Kidney epithelial cell (primary cell): ENCODE measurements at regions not wholly inside any gene's neighbourhood (a gene's known extent, or its start where the extent isn't known, plus 50 kb on each side); places are given as distances from the start of the nearest gene placed in this dataset.
A peak's percentile ranks its signal among the peaks of the same experiment; 100 is the strongest.

Experiments used
- DNase-seq: peaks from one replicate; pipeline ENCODE4 v3.0.0-alpha.2; 2010; ENCODE audit warnings: low read depth
- H3K27me3 ChIP-seq: 2 replicates; pipeline ENCODE4 v1.6.0; 2011; ENCODE audit warnings: low read length; ENCODE audit not compliant: control insufficient read depth, insufficient read depth
- H3K36me3 ChIP-seq: 2 replicates; pipeline ENCODE4 v1.5.1; 2011; ENCODE audit warnings: low read length; ENCODE audit not compliant: control insufficient read depth, insufficient read depth
- H3K4me3 ChIP-seq: 2 replicates; pipeline ENCODE4 v1.5.1; 2011; ENCODE audit warnings: low read depth, mild to moderate bottlenecking, control low read depth, low read length
- CTCF ChIP-seq: IDR thresholded peaks from 2 replicates; pipeline ENCODE4 v1.5.1; 2011; ENCODE audit warnings: mild to moderate bottlenecking, moderate library complexity, low read length, control low read depth, inconsistent platforms; ENCODE audit not compliant: insufficient read depth, poor library complexity, severe bottlenecking

DNA sequence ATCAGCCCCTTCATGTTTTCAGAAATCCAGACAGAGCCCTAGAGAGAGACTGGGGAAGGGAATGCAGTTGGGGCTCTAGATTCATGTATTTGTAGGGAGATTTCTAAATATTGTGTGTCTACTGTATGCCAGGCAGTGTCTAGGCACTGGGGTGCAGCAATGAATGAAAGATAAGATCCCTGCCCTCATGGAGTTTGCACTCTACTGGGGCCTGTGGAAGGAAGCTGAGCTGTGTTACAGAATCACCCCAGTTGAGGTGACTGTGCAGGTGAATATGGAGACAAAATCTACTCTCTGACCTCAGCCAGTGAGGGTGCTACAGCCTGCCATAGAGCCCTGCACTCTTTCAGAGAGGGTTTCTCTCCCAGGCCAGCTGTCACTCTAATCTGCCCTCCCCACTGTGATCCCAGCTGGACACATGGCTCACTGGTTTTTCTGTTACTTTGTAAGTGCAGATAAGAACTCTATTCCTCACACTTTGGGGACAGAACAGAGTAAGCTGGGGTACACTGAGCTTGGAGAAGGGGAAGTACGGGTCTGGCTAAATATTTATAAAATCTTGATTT, 69.2 kb upstream of the E2F3 start:
- Histone ChIP-seq H3K27me3 (peaks cover 4% of the 10 kb centered on the region), H3K36me3 (no peaks in the 10 kb centered on the region), H3K4me3 (no peak overlapping the region)
- TF ChIP-seq CTCF, result no peak
- DNase-seq, result no peak

DNA sequence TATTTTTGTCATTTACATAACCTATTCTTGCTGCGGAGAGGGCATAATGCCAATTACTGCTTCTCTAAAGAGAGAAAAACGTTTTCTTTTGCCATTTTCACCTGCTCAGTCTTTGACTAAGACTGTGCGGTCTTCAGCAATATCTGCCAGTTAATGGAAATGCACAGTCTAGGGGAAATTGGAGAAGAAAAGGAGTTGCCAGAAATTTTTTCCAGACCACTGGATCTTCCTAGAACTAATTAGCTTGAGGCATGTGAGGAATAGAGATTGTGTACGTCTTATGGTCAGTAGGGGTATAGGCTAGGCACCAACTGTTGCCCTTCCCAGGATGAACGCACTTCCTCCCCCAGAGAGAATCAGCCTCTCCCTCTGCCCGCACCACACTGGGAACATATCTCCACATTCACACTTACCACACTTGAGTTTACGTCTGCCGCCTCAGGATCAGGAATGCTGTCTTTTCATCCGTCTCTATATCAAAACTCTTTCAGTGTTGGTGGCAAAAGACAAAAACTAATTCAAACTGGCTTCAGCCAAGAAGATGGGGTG, 67.9 kb upstream of the E2F3 start:
- H3K36me3 ChIP-seq, result no peaks in the 10 kb centered on the region
- DNase-seq, result no peak
- H3K4me3 ChIP-seq, result no peak overlapping the region
- H3K27me3 ChIP-seq, result peaks cover 4% of the 10 kb centered on the region
- no peak for TF ChIP-seq CTCF

DNA sequence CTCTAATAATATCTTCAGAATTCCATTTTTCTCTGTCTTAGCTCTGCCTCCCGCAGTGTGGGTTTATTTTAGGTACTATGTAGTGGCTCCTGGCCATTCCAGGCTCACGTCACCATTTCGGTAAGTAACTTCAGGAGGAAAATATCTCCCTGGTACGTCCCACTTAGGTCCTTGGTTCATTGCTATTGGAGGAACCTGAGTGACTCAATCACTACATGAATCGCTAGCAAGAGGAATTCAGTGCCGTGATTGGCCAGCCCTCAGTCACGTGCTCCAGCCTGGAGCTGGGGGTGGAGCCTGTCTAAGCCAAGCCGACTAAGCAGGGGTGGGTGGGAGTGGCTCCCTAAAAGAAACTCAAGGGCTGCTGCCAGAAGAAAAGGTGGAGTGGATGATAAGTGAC, 67.3 kb upstream of the E2F3 start:
- DNase-seq, result no peak
- Histone ChIP-seq H3K4me3 (no peak overlapping the region), H3K36me3 (no peaks in the 10 kb centered on the region), H3K27me3 (peaks cover 4% of the 10 kb centered on the region)
- no peak for TF ChIP-seq CTCF

DNA sequence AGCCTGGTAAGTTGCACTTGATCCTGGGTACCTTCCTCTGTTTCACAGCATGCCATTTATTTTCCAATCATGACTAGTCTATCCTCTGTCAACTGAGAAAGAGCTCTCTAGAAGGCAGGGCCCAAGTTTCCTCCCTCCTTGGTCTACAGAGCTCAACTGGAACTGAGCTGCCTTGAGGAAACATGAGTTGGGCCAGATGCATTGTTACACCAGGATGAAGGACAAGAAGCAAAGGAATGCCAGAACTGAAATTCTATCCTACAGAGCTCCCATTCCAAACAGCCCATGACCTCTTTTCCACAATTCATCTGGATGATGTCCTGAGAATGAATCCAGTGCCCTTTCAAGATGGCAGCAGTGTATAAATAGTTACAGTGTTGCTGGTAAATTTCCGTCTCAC, 66.7 kb upstream of the E2F3 start:
- DNase-seq, result no peak
- H3K36me3 ChIP-seq, result no peaks in the 10 kb centered on the region
- H3K4me3 ChIP-seq, result no peak overlapping the region
- no peak for TF ChIP-seq CTCF
- peaks cover 4% of the 10 kb centered on the region for H3K27me3 ChIP-seq

DNA sequence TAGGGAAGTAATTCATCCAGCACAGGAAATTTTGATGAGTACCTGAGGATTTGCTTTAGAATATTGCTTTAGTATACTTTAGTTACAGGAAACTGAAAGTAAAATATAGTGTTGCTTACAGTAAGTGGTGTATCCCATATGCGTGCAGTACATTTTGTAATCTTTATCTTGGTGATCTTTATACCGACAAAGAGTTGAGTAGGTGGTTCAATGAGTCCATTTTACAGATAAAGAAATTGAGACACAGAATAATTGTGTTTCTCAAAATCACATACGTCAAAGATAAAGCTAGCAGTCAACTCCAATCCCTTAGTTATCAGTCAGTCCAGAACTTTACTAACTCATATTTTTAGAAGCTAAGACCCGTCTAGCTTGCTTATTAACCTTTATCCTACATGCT, 65.8 kb upstream of the E2F3 start:
- Histone ChIP-seq H3K27me3 (peaks cover 4% of the 10 kb centered on the region), H3K36me3 (no peaks in the 10 kb centered on the region), H3K4me3 (no peak overlapping the region)
- no peak for DNase-seq
- TF ChIP-seq CTCF, result no peak

DNA sequence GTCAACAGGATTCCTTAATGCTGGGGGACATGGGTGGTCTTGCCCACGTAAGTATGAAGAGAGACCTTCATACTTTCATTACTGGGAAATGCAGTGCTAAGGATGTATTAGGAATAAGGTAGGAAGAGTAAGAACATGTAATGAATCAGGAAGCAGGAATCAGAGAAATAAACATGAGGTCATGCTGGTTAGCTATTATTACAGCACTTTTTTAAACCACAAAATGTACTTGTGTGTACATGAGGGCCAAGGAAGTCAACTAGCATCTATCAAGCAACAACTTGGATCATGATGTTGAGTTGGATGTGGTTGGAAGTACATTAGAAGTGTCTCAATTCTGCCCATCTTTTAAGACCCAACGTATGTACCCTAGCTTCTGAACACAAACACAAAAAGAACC, 63.5 kb upstream of the E2F3 start:
- TF ChIP-seq CTCF, result no peak
- Histone ChIP-seq H3K4me3 (no peak overlapping the region), H3K27me3 (peaks cover 4% of the 10 kb centered on the region), H3K36me3 (no peaks in the 10 kb centered on the region)
- DNase-seq, result peak; percentile 21
